ENCODE measurements at regions not wholly inside any gene's neighbourhood (a gene's known extent, or its start where the extent isn't known, plus 50 kb on each side); places are given as distances from the start of the nearest gene placed in this dataset.
"Not testable (repeated sequence)": the region's sequence is repeated elsewhere in the genome, so short reads cannot be mapped to it uniquely, and the experiment has no call there.

GRCh38 chr3:192060160-192060781 lies 599.3 kb downstream of the PYDC2 start:
- Histone ChIP-seq H3K9me3 (ENCODE audit: control insufficient read depth in 1 of 2, low read length in 2 of 2) (no peaks in the 10 kb centered on the region), H3K4me3 (ENCODE audit: low read depth in 1 of 2, low read length in 2 of 2) (no peak overlapping the region), H3K36me3 (ENCODE audit: control insufficient read depth in 1 of 2, insufficient read depth in 2 of 2, low read length in 2 of 2) (no peaks in the 10 kb centered on the region), H3K27ac (ENCODE audit: low read depth, low read length) (no peak overlapping the region), H3K27me3 (ENCODE audit: control insufficient read depth in 1 of 2, insufficient read depth in 2 of 2, low read length in 2 of 2) (no peaks in the 10 kb centered on the region), H3K9ac (ENCODE audit: low read depth in 1 of 2, low read length in 2 of 2) (no peak overlapping the region), H3K4me1 (ENCODE audit: control insufficient read depth in 1 of 2, insufficient read depth in 2 of 2, low read length in 2 of 2) (no peaks in the 10 kb centered on the region)

GRCh38 chr3:192061426-192061825 lies 600.5 kb downstream of the PYDC2 start:
- H3K9ac ChIP-seq (ENCODE audit: low read depth in 1 of 2, low read length in 2 of 2): no peak overlapping the region
- no peaks in the 10 kb centered on the region for H3K27me3 ChIP-seq (ENCODE audit: control insufficient read depth in 1 of 2, insufficient read depth in 2 of 2, low read length in 2 of 2)
- no peaks in the 10 kb centered on the region for H3K36me3 ChIP-seq (ENCODE audit: control insufficient read depth in 1 of 2, insufficient read depth in 2 of 2, low read length in 2 of 2)
- no peak overlapping the region for H3K4me3 ChIP-seq (ENCODE audit: low read depth in 1 of 2, low read length in 2 of 2)
- H3K27ac ChIP-seq (ENCODE audit: low read depth, low read length): no peak overlapping the region
- no peaks in the 10 kb centered on the region for H3K4me1 ChIP-seq (ENCODE audit: control insufficient read depth in 1 of 2, insufficient read depth in 2 of 2, low read length in 2 of 2)
- H3K9me3 ChIP-seq (ENCODE audit: control insufficient read depth in 1 of 2, low read length in 2 of 2): no peaks in the 10 kb centered on the region

GRCh38 chr3:192062186-192062585 lies 601.2 kb downstream of the PYDC2 start:
- H3K27me3 ChIP-seq (ENCODE audit: control insufficient read depth in 1 of 2, insufficient read depth in 2 of 2, low read length in 2 of 2): no peaks in the 10 kb centered on the region

GRCh38 chr3:192063570-192063969 lies 602.6 kb downstream of the PYDC2 start:
- Histone ChIP-seq H3K36me3 (ENCODE audit: control insufficient read depth in 1 of 2, insufficient read depth in 2 of 2, low read length in 2 of 2) (no peaks in the 10 kb centered on the region), H3K27ac (ENCODE audit: low read depth, low read length) (no peak overlapping the region), H3K9ac (ENCODE audit: low read depth in 1 of 2, low read length in 2 of 2) (no peak overlapping the region), H3K9me3 (ENCODE audit: control insufficient read depth in 1 of 2, low read length in 2 of 2) (no peaks in the 10 kb centered on the region), H3K4me3 (ENCODE audit: low read depth in 1 of 2, low read length in 2 of 2) (peak overlapping the region in 1 of 2 donors; percentile 29), H3K27me3 (ENCODE audit: control insufficient read depth in 1 of 2, insufficient read depth in 2 of 2, low read length in 2 of 2) (no peaks in the 10 kb centered on the region), H3K4me1 (ENCODE audit: control insufficient read depth in 1 of 2, insufficient read depth in 2 of 2, low read length in 2 of 2) (no peaks in the 10 kb centered on the region)

More at GRCh38 chr3:192062186-192062585, 601.2 kb downstream of the PYDC2 start:
- Histone ChIP-seq H3K9ac (ENCODE audit: low read depth in 1 of 2, low read length in 2 of 2) (no peak overlapping the region), H3K9me3 (ENCODE audit: control insufficient read depth in 1 of 2, low read length in 2 of 2) (no peaks in the 10 kb centered on the region), H3K27ac (ENCODE audit: low read depth, low read length) (no peak overlapping the region), H3K36me3 (ENCODE audit: control insufficient read depth in 1 of 2, insufficient read depth in 2 of 2, low read length in 2 of 2) (no peaks in the 10 kb centered on the region), H3K4me1 (ENCODE audit: control insufficient read depth in 1 of 2, insufficient read depth in 2 of 2, low read length in 2 of 2) (no peaks in the 10 kb centered on the region), H3K4me3 (ENCODE audit: low read depth in 1 of 2, low read length in 2 of 2) (no peak overlapping the region)

GRCh38 chr3:192064959-192065358 lies 604.0 kb downstream of the PYDC2 start:
- Histone ChIP-seq H3K4me1 (ENCODE audit: control insufficient read depth in 1 of 2, insufficient read depth in 2 of 2, low read length in 2 of 2) (no peaks in the 10 kb centered on the region), H3K36me3 (ENCODE audit: control insufficient read depth in 1 of 2, insufficient read depth in 2 of 2, low read length in 2 of 2) (no peaks in the 10 kb centered on the region), H3K27me3 (ENCODE audit: control insufficient read depth in 1 of 2, insufficient read depth in 2 of 2, low read length in 2 of 2) (no peaks in the 10 kb centered on the region), H3K9ac (ENCODE audit: low read depth in 1 of 2, low read length in 2 of 2) (no peak overlapping the region), H3K9me3 (ENCODE audit: control insufficient read depth in 1 of 2, low read length in 2 of 2) (no peaks in the 10 kb centered on the region), H3K27ac (ENCODE audit: low read depth, low read length) (no peak overlapping the region), H3K4me3 (ENCODE audit: low read depth in 1 of 2, low read length in 2 of 2) (no peak overlapping the region)

GRCh38 chr3:192066253-192066652 lies 605.3 kb downstream of the PYDC2 start:
- H3K4me3 ChIP-seq (ENCODE audit: low read depth in 1 of 2, low read length in 2 of 2); H3K27me3 ChIP-seq (ENCODE audit: control insufficient read depth in 1 of 2, insufficient read depth in 2 of 2, low read length in 2 of 2); H3K27ac ChIP-seq (ENCODE audit: low read depth, low read length); H3K4me1 ChIP-seq (ENCODE audit: control insufficient read depth in 1 of 2, insufficient read depth in 2 of 2, low read length in 2 of 2); H3K9ac ChIP-seq (ENCODE audit: low read depth in 1 of 2, low read length in 2 of 2); H3K36me3 ChIP-seq (ENCODE audit: control insufficient read depth in 1 of 2, insufficient read depth in 2 of 2, low read length in 2 of 2); H3K9me3 ChIP-seq (ENCODE audit: control insufficient read depth in 1 of 2, low read length in 2 of 2): not testable (repeated sequence)

GRCh38 chr3:192068464-192069254 lies 607.7 kb downstream of the PYDC2 start:
- H3K27ac ChIP-seq (ENCODE audit: low read depth, low read length): no peak overlapping the region
- H3K9ac ChIP-seq (ENCODE audit: low read depth in 1 of 2, low read length in 2 of 2): no peak overlapping the region
- no peaks in the 10 kb centered on the region for H3K4me1 ChIP-seq (ENCODE audit: control insufficient read depth in 1 of 2, insufficient read depth in 2 of 2, low read length in 2 of 2)
- no peaks in the 10 kb centered on the region for H3K27me3 ChIP-seq (ENCODE audit: control insufficient read depth in 1 of 2, insufficient read depth in 2 of 2, low read length in 2 of 2)
- no peaks in the 10 kb centered on the region for H3K9me3 ChIP-seq (ENCODE audit: control insufficient read depth in 1 of 2, low read length in 2 of 2)
- H3K4me3 ChIP-seq (ENCODE audit: low read depth in 1 of 2, low read length in 2 of 2): no peak overlapping the region
- no peaks in the 10 kb centered on the region for H3K36me3 ChIP-seq (ENCODE audit: control insufficient read depth in 1 of 2, insufficient read depth in 2 of 2, low read length in 2 of 2)

- no peaks in the 10 kb centered on the region for H3K9me3 ChIP-seq (ENCODE audit: control insufficient read depth in 1 of 2, low read length in 2 of 2)
- H3K4me3 ChIP-seq (ENCODE audit: low read depth in 1 of 2, low read length in 2 of 2): no peak overlapping the region
- no peaks in the 10 kb centered on the region for H3K27me3 ChIP-seq (ENCODE audit: control insufficient read depth in 1 of 2, insufficient read depth in 2 of 2, low read length in 2 of 2)
- H3K4me1 ChIP-seq (ENCODE audit: control insufficient read depth in 1 of 2, insufficient read depth in 2 of 2, low read length in 2 of 2): peaks cover 4 to 5% of the 10 kb centered on the region in 2 donors
- no peaks in the 10 kb centered on the region for H3K36me3 ChIP-seq (ENCODE audit: control insufficient read depth in 1 of 2, insufficient read depth in 2 of 2, low read length in 2 of 2)
- H3K27ac ChIP-seq (ENCODE audit: low read depth, low read length): no peak overlapping the region
- H3K9ac ChIP-seq (ENCODE audit: low read depth in 1 of 2, low read length in 2 of 2): no peak overlapping the region
Observed at GRCh38 chr3:192077795-192078497, 617.0 kb downstream of the PYDC2 start.

- Histone ChIP-seq H3K9me3 (ENCODE audit: control insufficient read depth in 1 of 2, low read length in 2 of 2) (no peaks in the 10 kb centered on the region), H3K9ac (ENCODE audit: low read depth in 1 of 2, low read length in 2 of 2) (no peak overlapping the region), H3K27me3 (ENCODE audit: control insufficient read depth in 1 of 2, insufficient read depth in 2 of 2, low read length in 2 of 2) (no peaks in the 10 kb centered on the region), H3K36me3 (ENCODE audit: control insufficient read depth in 1 of 2, insufficient read depth in 2 of 2, low read length in 2 of 2) (no peaks in the 10 kb centered on the region), H3K4me3 (ENCODE audit: low read depth in 1 of 2, low read length in 2 of 2) (no peak overlapping the region), H3K4me1 (ENCODE audit: control insufficient read depth in 1 of 2, insufficient read depth in 2 of 2, low read length in 2 of 2) (peaks cover 4 to 5% of the 10 kb centered on the region in 2 donors), H3K27ac (ENCODE audit: low read depth, low read length) (no peak overlapping the region)
Observed at GRCh38 chr3:192079098-192079497, 618.1 kb downstream of the PYDC2 start.

- H3K9me3 ChIP-seq (ENCODE audit: control insufficient read depth in 1 of 2, low read length in 2 of 2): no peaks in the 10 kb centered on the region
- H3K4me3 ChIP-seq (ENCODE audit: low read depth in 1 of 2, low read length in 2 of 2): no peak overlapping the region
- H3K27ac ChIP-seq (ENCODE audit: low read depth, low read length): no peak overlapping the region
- no peak overlapping the region for H3K9ac ChIP-seq (ENCODE audit: low read depth in 1 of 2, low read length in 2 of 2)
- no peaks in the 10 kb centered on the region for H3K27me3 ChIP-seq (ENCODE audit: control insufficient read depth in 1 of 2, insufficient read depth in 2 of 2, low read length in 2 of 2)
- H3K36me3 ChIP-seq (ENCODE audit: control insufficient read depth in 1 of 2, insufficient read depth in 2 of 2, low read length in 2 of 2): no peaks in the 10 kb centered on the region
- peaks cover 4 to 5% of the 10 kb centered on the region in 2 donors for H3K4me1 ChIP-seq (ENCODE audit: control insufficient read depth in 1 of 2, insufficient read depth in 2 of 2, low read length in 2 of 2)
Observed at GRCh38 chr3:192080336-192080735, 619.4 kb downstream of the PYDC2 start.

Measured in duodenal mucosa (tissue), 2 donors.